ENCODE measurements at regions not wholly inside any gene's neighbourhood (a gene's known extent, or its start where the extent isn't known, plus 50 kb on each side); places are given as distances from the start of the nearest gene placed in this dataset.

- no peak for DNase-seq
These were observed 224.0 kb upstream of the SMARCA2 start for GRCh38 chr9:1791191-1791590.

- no peak for DNase-seq
These were observed 220.4 kb upstream of the SMARCA2 start for GRCh38 chr9:1794547-1795270.

- DNase-seq = no peak
These were observed 210.8 kb upstream of the SMARCA2 start for GRCh38 chr9:1804128-1804865.

- no peak for DNase-seq
These were observed 185.4 kb upstream of the SMARCA2 start for GRCh38 chr9:1829719-1830118.

DNA sequence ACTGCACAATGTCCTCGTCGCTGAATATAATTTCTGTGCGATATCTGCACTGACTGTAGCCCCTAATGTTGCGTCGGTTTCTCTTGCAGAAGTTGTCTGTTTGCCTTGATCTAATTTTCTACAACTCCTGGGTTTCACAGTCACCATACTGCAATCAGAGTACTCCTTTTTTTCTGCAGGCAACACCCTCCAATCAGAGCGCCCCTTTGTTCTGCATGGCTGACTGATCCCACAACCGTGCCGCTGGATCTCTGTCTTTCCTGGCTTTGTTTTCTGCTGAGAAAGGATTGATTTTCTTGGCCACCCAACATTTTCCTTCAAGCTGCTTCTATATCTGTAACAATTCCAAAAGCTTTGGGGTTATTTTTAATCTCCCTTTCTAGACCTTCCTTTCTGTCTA lies 182.2 kb upstream of the SMARCA2 start:
- no peak for DNase-seq

DNA sequence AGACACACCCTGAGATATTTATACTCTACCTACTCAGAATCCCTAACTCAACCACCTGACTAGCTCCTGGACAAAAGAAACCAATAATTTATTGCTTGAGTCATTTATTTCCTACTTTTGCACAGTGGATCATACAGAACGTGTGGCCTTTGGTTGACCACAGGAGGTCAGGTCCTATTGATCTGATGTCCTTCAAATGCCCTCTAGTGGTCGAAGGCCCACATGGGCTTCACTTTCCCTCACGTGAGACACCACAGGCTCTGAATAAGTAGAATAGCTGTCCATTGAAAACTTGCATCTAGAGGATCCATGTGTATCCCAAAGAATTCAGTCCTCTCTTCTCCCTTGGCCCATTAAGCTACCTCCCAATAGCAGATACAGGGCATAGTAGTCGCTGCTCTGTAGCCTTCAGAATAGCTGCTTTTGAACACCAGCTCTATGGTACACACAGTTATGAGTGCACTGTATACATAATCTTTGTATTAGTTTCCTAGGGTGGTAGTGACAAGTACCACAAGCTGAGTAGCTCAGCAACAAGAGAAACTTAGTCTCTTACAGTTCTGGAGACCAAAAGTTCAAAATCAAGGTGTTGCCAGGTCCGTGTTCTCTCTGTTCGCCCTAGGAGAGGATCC lies 177.6 kb upstream of the SMARCA2 start:
- peak; percentile 24 for DNase-seq

- no peak for DNase-seq
These were observed 175.2 kb upstream of the SMARCA2 start for GRCh38 chr9:1839909-1840308.

- DNase-seq = no peak
These were observed 169.7 kb upstream of the SMARCA2 start for GRCh38 chr9:1845425-1845824.

- no peak for DNase-seq
These were observed 159.4 kb upstream of the SMARCA2 start for GRCh38 chr9:1855726-1856125.

DNA sequence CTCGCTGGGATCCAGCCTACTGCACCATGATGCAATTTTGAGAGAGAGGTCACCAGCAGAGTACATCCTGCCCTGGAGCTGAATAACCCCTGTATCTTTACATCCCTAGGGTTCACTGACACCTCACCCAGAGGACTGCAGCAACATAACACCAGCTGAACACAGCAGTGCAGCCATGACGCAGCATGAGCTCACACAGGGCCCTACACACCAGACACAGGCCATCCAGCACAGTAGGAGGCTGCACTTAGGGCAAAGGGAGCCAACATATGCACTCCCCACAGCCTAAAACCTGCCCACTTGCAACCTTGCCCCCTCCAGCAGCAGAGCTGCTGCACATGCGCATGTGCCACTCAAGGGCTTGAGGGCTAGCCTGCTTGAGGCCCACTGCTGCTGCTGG lies 157.3 kb upstream of the SMARCA2 start:
- DNase-seq = no peak

DNA sequence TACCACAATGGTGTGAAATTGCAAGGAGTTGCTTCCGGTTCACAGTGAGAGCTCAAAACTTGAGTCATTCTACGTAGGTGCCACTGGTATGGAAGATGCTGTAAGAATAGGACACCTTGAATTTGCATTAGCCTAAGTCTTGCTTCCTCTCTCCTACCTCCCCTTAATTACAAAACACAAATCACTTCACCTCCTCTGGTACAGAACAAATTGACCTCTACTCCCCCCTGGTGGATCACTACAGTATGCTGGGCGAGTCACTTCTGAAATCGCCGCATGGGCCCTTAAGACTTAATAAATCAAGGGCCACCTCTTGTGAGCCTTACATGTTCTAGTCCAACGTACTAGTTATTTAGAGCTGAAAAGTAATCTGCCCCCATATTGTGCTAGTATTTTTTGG lies 145.3 kb upstream of the SMARCA2 start:
- peak; percentile 25 for DNase-seq

DNA sequence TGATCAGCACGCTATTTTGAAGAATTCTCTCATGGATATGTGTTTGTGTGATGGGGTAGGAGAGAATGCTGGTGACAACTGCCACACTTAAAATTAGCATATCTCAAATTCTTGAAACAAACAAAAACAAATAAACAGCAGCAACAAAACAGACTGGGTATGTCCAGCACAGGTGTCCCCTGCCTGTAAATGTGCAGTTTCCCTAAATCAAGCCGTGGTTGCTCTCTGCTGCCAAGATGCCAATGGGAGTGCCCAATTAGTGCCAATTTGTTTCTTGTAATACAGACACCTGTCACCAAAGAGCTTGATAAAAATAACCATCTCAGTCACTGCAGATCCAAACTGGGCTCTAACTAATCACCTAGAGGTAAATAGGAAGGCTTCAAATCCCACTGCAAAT lies 144.2 kb upstream of the SMARCA2 start:
- DNase-seq = no peak

GRCh38 chr9:1871626-1872419 lies 143.3 kb upstream of the SMARCA2 start:
- DNase-seq = peak; percentile 67

- no peak for DNase-seq
These were observed 139.8 kb upstream of the SMARCA2 start for GRCh38 chr9:1875251-1875851.

DNA sequence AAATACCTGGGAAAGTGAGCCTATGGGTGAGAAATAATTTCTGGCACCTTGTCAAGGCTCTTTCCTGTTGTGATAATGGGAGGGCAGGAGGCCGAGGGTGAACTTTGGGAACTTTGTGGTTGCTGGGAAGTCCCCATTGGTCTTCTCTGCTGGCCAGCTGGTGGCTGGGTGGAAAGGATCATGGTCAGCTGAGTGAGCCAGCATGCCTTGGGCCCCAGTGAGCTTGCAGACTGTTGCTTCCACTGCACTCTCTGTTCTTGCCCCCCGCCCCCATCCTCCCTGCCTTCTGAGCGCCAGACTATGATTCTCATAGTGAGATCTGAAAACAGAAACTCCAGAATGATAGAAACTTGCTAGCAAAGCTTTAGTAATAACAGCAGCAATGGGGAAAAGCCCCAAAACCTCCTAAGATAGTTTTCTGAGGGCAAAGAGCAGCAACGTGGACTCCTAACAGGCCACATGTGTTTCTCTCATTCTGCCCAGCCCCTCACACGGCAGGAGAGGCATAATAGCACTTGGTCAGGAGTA lies 139.2 kb upstream of the SMARCA2 start:
- DNase-seq = no peak

GRCh38 chr9:1876891-1877496 lies 138.2 kb upstream of the SMARCA2 start:
- DNase-seq = no peak

- no peak for DNase-seq
These were observed 137.2 kb upstream of the SMARCA2 start for GRCh38 chr9:1877951-1878350.

GRCh38 chr9:1878811-1879210 lies 136.3 kb upstream of the SMARCA2 start:
- DNase-seq = no peak

GRCh38 chr9:1879501-1879900 lies 135.6 kb upstream of the SMARCA2 start:
- no peak for DNase-seq

- no peak for DNase-seq
These were observed 135.0 kb upstream of the SMARCA2 start for GRCh38 chr9:1880038-1880565.

GRCh38 chr9:1881708-1882295 lies 133.3 kb upstream of the SMARCA2 start:
- no peak for DNase-seq
